ENCODE measurements at regions not wholly inside any gene's neighbourhood (a gene's known extent, or its start where the extent isn't known, plus 50 kb on each side); places are given as distances from the start of the nearest gene placed in this dataset.

- Mint-ChIP-seq H3K36me3 (ENCODE audit: low read depth) (peaks cover 9% of the 10 kb centered on the region), H3K27me3 (ENCODE audit: insufficient read depth, low read depth, poor library complexity) (no peaks in the 10 kb centered on the region), H3K4me1 (peaks cover 33% of the 10 kb centered on the region), H3K4me3 (no peak overlapping the region), H3K9me3 (no peaks in the 10 kb centered on the region), H3K27ac (no peak overlapping the region)
- no peaks in the 10 kb centered on the region for H3K9me2 ChIP-seq (ENCODE audit: insufficient read depth)
- H3K79me2 ChIP-seq (replicated peaks; ENCODE audit: insufficient read depth): peaks cover 68% of the 10 kb centered on the region
- H3K27ac ChIP-seq (ENCODE audit: low read depth): no peak overlapping the region
- peaks cover 3% of the 10 kb centered on the region for H3K4me1 ChIP-seq (ENCODE audit: insufficient read depth)
- H3F3A ChIP-seq (replicated peaks; ENCODE audit: low read depth): no peaks in the 10 kb centered on the region
- DNase-seq (ENCODE audit: low spot score) (no peak), ATAC-seq (no peak)
- H3K27me3 ChIP-seq (ENCODE audit: insufficient read depth): no peaks in the 10 kb centered on the region
- no peak overlapping the region for H3K4me3 ChIP-seq
- no peaks in the 10 kb centered on the region for H3K36me3 ChIP-seq (ENCODE audit: insufficient read depth)
- TF ChIP-seq ZNF114 (CRISPR knock-in tag; IDR thresholded peaks at IDR 0.05) (no peak), POLR2AphosphoS5 (IDR thresholded peaks at IDR 0.05; ENCODE audit: low read depth) (no peak), ZNF462 (CRISPR knock-in tag; IDR thresholded peaks at IDR 0.05) (no peak), EZH2phosphoT487 (IDR thresholded peaks at IDR 0.05; ENCODE audit: unreplicated experiment) (no peak), NANOG (IDR thresholded peaks at IDR 0.05; ENCODE audit: borderline replicate concordance) (no peak), EZH2 (IDR thresholded peaks at IDR 0.05; ENCODE audit: low read depth, unreplicated experiment) (no peak), STAT1 (IDR thresholded peaks at IDR 0.05; ENCODE audit: unreplicated experiment) (no peak), JUNB (IDR thresholded peaks at IDR 0.05; ENCODE audit: unreplicated experiment) (no peak), ZNF331 (CRISPR knock-in tag; IDR thresholded peaks at IDR 0.05; ENCODE audit: low read depth) (no peak), CTCF (conservative IDR thresholded peaks at IDR 0.05; ENCODE audit: low read depth in 2 of 2) (no peak), CREB1 (CRISPR knock-in tag; IDR thresholded peaks at IDR 0.05; ENCODE audit: low read depth) (no peak)
- TF ChIP-seq, protein P1, sequence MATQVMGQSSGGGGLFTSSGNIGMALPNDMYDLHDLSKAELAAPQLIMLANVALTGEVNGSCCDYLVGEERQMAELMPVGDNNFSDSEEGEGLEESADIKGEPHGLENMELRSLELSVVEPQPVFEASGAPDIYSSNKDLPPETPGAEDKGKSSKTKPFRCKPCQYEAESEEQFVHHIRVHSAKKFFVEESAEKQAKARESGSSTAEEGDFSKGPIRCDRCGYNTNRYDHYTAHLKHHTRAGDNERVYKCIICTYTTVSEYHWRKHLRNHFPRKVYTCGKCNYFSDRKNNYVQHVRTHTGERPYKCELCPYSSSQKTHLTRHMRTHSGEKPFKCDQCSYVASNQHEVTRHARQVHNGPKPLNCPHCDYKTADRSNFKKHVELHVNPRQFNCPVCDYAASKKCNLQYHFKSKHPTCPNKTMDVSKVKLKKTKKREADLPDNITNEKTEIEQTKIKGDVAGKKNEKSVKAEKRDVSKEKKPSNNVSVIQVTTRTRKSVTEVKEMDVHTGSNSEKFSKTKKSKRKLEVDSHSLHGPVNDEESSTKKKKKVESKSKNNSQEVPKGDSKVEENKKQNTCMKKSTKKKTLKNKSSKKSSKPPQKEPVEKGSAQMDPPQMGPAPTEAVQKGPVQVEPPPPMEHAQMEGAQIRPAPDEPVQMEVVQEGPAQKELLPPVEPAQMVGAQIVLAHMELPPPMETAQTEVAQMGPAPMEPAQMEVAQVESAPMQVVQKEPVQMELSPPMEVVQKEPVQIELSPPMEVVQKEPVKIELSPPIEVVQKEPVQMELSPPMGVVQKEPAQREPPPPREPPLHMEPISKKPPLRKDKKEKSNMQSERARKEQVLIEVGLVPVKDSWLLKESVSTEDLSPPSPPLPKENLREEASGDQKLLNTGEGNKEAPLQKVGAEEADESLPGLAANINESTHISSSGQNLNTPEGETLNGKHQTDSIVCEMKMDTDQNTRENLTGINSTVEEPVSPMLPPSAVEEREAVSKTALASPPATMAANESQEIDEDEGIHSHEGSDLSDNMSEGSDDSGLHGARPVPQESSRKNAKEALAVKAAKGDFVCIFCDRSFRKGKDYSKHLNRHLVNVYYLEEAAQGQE (IDR thresholded peaks at IDR 0.05; ENCODE audit: unreplicated experiment): no peak
- TF ChIP-seq, protein P2, sequence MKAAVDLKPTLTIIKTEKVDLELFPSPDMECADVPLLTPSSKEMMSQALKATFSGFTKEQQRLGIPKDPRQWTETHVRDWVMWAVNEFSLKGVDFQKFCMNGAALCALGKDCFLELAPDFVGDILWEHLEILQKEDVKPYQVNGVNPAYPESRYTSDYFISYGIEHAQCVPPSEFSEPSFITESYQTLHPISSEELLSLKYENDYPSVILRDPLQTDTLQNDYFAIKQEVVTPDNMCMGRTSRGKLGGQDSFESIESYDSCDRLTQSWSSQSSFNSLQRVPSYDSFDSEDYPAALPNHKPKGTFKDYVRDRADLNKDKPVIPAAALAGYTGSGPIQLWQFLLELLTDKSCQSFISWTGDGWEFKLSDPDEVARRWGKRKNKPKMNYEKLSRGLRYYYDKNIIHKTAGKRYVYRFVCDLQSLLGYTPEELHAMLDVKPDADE (IDR thresholded peaks at IDR 0.05): no peak
- no peak overlapping the region for H2AFZ ChIP-seq
- no peaks in the 10 kb centered on the region for H4K20me1 ChIP-seq (replicated peaks; ENCODE audit: insufficient read depth)
- H3K4me2 ChIP-seq: no peak overlapping the region
Measured at GRCh38 chr14:71405676-71406075, 498.4 kb downstream of the PCNX1 start.

Data from GM23338 (cell line).